ENCODE measurements at regions not wholly inside any gene's neighbourhood (a gene's known extent, or its start where the extent isn't known, plus 50 kb on each side); places are given as distances from the start of the nearest gene placed in this dataset.

- no peak for DNase-seq (ENCODE audit: low spot score in 2 of 2)
- H3K4me1 ChIP-seq, result no peaks in the 10 kb centered on the region
- H3K27me3 ChIP-seq, result no peaks in the 10 kb centered on the region
- no peak for TF ChIP-seq CTCF (IDR thresholded peaks at IDR 0.05)
- H3K9me3 ChIP-seq, result no peaks in the 10 kb centered on the region
- peaks cover 0 to 7% of the 10 kb centered on the region in 2 donors for H3K36me3 ChIP-seq
- H3K4me3 ChIP-seq, result no peak overlapping the region
- H3K27ac ChIP-seq, result no peak overlapping the region
- intact Hi-C loops (cut with DNase I), result no loop called here
These were observed 83.8 kb downstream of the KATNIP start for GRCh38 chr16:27633721-27634120.

GRCh38 chr16:27634779-27635178, 84.8 kb downstream of the KATNIP start:
- TF ChIP-seq CTCF (IDR thresholded peaks at IDR 0.05), result no peak
- intact Hi-C loops (cut with DNase I), result no loop called here

GRCh38 chr16:27636453-27637240, 86.7 kb downstream of the KATNIP start:
- intact Hi-C loops (cut with DNase I), result no loop called here
- TF ChIP-seq CTCF (IDR thresholded peaks at IDR 0.05), result no peak

More at GRCh38 chr16:27634779-27635178, 84.8 kb downstream of the KATNIP start:
- H3K27me3 ChIP-seq, result no peaks in the 10 kb centered on the region
- no peaks in the 10 kb centered on the region for H3K9me3 ChIP-seq
- no peak for DNase-seq (ENCODE audit: low spot score in 2 of 2)
- H3K4me1 ChIP-seq, result no peaks in the 10 kb centered on the region
- no peak overlapping the region for H3K27ac ChIP-seq
- peaks cover 0 to 7% of the 10 kb centered on the region in 2 donors for H3K36me3 ChIP-seq
- no peak overlapping the region for H3K4me3 ChIP-seq

GRCh38 chr16:27638833-27639560, 89.1 kb downstream of the KATNIP start:
- no peak for TF ChIP-seq CTCF (IDR thresholded peaks at IDR 0.05)
- DNase-seq (ENCODE audit: low spot score in 2 of 2), result no peak
- Histone ChIP-seq H3K4me1 (no peaks in the 10 kb centered on the region), H3K9me3 (no peaks in the 10 kb centered on the region), H3K27me3 (no peaks in the 10 kb centered on the region), H3K36me3 (peaks cover 0 to 3% of the 10 kb centered on the region in 2 donors), H3K4me3 (no peak overlapping the region), H3K27ac (no peak overlapping the region)
- intact Hi-C loops (cut with DNase I), result loop anchor here (2.0 kb wide), 1 partner anchor 432 kb away; no protein-coding TSS in a partner anchor

More at GRCh38 chr16:27636453-27637240, 86.7 kb downstream of the KATNIP start:
- H3K36me3 ChIP-seq, result peaks cover 0 to 3% of the 10 kb centered on the region in 2 donors
- no peak overlapping the region for H3K27ac ChIP-seq
- no peaks in the 10 kb centered on the region for H3K9me3 ChIP-seq
- no peaks in the 10 kb centered on the region for H3K27me3 ChIP-seq
- DNase-seq (ENCODE audit: low spot score in 2 of 2), result no peak
- no peaks in the 10 kb centered on the region for H3K4me1 ChIP-seq
- no peak overlapping the region for H3K4me3 ChIP-seq

GRCh38 chr16:27639561-27640276, 89.8 kb downstream of the KATNIP start:
- intact Hi-C loops (cut with DNase I), result loop anchor here (2.0 kb wide), 1 partner anchor 431 kb away; no protein-coding TSS in a partner anchor
- H3K4me3 ChIP-seq, result no peak overlapping the region
- H3K4me1 ChIP-seq, result no peaks in the 10 kb centered on the region
- no peak for DNase-seq (ENCODE audit: low spot score in 2 of 2)
- H3K27ac ChIP-seq, result no peak overlapping the region
- no peaks in the 10 kb centered on the region for H3K27me3 ChIP-seq
- peak in 2 of 3 experiments; percentile 23 to 55 for TF ChIP-seq CTCF (IDR thresholded peaks at IDR 0.05)
- peaks cover 0 to 3% of the 10 kb centered on the region in 2 donors for H3K36me3 ChIP-seq
- no peaks in the 10 kb centered on the region for H3K9me3 ChIP-seq
